ENCODE measurements at regions not wholly inside any gene's neighbourhood (a gene's known extent, or its start where the extent isn't known, plus 50 kb on each side); places are given as distances from the start of the nearest gene placed in this dataset.
"Not testable (repeated sequence)": the region's sequence is repeated elsewhere in the genome, so short reads cannot be mapped to it uniquely, and the experiment has no call there.

GRCh38 chrX:943035-943434 is 269.4 kb downstream of the CRLF2 start:
- no peak for DNase-seq

DNA sequence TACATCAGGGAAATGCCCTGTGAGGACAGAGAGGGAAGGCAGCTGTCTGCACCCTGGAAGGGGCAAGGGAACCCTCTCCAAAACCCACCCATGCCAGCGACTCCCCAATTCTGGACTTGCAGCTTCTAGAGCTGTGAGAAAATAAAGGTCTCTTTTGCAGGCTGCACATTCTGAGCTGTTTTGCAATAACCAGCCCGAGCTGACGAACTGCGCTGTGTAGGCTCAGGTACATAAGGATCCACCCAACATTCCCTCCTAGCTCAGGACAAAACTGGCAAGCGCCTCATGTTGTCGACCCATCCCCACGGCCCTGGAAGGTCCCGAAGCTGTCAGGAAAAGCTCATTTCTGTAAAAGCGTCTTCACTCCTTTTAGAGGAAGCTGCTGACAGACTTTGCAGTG is 271.8 kb downstream of the CRLF2 start:
- DNase-seq, result no peak

GRCh38 chrX:936979-937769 is 275.3 kb downstream of the CRLF2 start:
- DNase-seq, result no peak

GRCh38 chrX:933611-934010 is 278.8 kb downstream of the CRLF2 start:
- DNase-seq, result no peak

DNA sequence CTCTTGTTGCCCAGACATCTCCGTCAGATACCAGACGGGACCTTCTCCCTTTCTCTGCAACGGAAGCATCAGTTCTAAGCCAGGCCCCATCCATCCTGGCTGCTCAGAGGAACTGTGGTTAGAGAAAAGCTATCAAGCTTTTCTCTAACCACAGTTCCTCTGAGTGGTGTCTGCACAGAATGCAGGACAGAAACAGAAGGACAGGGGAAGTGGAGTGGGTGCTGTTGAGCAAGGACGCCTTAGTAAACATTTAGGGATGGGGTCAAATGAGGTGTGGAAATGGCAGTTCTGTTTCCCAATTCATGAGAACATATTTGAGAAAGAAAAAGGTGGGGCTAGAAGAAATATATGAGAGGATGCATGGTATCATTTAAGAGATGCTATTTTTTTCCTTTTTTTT is 283.8 kb downstream of the CRLF2 start:
- no peak for DNase-seq

GRCh38 chrX:926991-927390 is 285.5 kb downstream of the CRLF2 start:
- DNase-seq, result no peak

DNA sequence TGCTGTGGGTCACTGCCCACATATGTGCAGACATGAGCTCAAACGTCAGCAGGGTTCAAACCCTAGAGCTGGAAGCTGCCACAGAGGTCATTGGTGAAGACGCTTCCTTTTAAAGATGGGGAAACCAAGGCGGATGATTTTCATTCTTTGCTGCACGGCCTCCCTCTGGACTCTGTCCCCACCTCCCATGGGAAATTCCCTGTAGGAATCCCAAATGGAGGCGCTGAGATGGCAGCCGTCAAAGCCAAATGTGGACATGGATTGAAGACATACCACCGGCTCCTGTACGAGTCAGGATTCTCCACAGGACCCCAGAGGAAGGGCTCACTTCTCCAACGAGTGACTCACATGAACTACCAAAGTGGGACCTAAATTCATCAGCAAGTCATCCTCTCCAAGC is 286.4 kb downstream of the CRLF2 start:
- DNase-seq, result no peak

GRCh38 chrX:925652-926061 is 286.8 kb downstream of the CRLF2 start:
- DNase-seq, result no peak

- DNase-seq, result no peak
These were observed 287.4 kb downstream of the CRLF2 start for GRCh38 chrX:925094-925493.

GRCh38 chrX:924017-924416 is 288.4 kb downstream of the CRLF2 start:
- no peak for DNase-seq

GRCh38 chrX:920234-920799 is 289.7 kb downstream of the SHOX start:
- DNase-seq, result no peak

DNA sequence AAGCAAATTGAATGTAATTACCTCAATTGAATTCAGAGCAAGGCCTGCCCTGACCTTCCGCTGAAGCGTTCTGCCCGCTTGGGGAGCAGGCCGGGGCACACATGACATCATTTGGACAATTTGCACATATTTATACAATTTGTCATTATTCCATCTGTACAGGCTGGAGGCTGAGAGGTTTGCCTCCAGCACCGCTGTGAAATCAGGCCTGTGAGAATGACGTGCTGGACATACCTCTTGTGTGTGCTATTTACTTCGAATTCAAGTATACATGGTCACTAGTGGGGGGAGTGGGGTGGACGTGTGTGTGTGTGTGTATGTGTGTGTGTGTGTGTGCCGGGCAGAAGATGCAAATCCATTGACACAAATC is 285.6 kb downstream of the SHOX start:
- no peak for DNase-seq

DNA sequence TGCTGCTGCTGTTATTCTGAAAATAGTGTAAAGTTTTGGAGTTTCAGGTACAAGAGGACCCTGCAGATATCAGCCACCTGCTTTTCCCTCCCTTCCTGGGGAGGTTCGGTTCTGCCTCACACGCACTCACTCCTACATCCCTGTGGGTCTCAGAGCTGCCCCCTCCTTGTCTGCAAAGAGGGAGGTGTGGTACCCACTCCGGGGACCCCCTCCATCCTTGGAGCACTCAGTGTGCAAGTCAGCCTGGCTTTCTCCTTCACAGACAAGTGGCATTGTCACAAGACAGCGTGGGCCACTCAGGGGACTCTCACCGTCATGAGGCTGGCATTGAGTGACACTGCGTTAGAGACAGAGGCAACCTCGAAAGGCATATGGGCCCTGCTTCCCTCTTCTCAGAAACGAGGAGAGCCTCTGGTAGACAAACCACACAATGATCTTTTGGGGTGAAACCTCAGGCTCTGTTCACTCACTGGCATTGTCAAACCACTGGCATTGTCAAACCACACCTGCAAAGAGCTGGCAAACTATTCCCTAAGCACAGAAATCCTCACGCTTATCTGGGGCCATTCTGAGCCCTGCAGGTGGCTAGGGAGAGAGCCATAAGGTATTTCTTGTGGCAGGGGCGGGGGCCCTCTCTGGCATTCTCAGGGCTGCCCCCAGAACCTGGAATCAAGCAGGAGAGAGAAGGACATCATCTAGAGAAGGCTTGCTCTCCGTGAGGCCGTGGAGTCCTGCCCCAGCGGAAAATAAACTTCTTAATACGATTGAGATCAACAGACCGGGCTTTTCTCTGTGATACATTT is 285.0 kb downstream of the SHOX start:
- DNase-seq, result no peak

- no peak for DNase-seq
These were observed 283.6 kb downstream of the SHOX start for GRCh38 chrX:914206-914605.

DNA sequence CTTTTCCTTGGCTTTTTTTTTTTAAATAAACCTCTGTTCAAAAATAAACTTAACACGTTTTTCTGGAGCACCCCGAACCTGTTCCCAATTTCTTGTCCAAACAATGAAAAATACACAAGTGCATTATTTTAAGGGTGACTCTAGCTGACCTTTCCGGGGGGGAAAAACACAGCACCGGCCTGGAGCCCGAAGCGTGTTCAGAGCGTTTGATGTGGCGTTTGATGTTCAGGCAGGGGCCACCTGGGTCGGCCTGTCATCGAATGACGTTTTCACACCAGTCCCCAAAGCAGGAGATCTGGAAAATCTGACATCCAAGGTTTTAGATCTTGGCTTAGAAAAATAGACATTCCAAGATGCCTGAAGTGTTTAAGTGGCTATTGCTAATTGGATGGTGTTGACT is 282.1 kb downstream of the SHOX start:
- no peak for DNase-seq

GRCh38 chrX:909068-909467 is 278.5 kb downstream of the SHOX start:
- DNase-seq, result not testable (repeated sequence)

- DNase-seq, result no peak
These were observed 276.0 kb downstream of the SHOX start for GRCh38 chrX:906586-906985.

GRCh38 chrX:905848-906566 is 275.4 kb downstream of the SHOX start:
- DNase-seq, result no peak

- no peak for DNase-seq
These were observed 272.5 kb downstream of the SHOX start for GRCh38 chrX:903116-903515.

DNA sequence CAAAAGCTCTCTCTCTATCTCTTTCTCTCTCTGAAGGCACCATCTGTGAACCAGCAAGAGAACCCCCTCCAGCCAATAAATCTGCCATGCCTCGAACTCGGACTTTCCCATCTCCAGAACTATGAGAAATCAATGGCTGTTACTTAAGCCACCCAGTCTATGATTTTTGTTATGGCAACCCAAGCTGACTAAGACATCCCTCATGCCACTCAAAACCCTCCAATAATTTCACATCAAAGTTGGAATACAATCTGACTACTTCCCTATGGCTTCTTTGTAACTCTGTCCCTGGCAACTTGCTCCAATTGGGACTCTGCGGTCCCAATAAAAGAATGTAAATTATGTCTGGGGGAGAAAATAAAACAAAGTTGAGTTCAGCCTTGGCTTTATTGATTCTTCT is 265.7 kb downstream of the SHOX start:
- DNase-seq, result no peak

DNA sequence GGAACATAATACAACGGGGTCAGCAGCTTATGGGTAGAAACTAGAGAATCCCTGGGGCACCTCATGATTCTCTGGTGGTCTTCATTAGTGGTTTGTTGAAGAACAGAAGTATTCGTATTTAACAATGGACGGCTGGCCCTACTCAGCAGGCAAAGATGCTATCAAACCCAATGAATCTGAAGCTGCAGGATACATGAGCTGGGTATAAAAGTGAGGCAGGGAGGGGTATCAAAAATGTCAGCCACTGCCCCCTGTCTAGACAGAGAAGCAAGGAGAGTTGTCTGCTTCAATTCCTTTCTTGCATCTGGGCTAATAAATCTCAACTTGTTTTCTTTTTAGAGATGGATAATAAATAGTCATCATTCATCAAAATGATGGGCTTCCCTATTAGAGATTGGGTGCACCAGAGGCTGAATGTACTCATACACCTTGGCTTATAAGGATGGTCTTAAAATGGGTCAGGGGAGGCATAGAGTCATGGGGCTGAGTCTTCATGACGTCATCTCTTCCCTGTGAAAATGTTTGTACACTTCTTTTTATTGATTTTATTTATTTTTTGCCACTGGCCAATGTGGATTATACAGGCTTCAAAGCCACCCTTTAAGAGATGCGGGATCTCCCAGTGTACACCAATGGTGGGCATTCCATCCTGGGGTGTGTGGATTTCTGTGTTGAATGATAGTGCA is 259.5 kb downstream of the SHOX start:
- DNase-seq, result no peak

- DNase-seq, result not testable (repeated sequence)
These were observed 257.1 kb downstream of the SHOX start for GRCh38 chrX:887724-888123.

GRCh38 chrX:883588-883987 is 253.0 kb downstream of the SHOX start:
- no peak for DNase-seq

Data from CD4-positive, alpha-beta T cell treated with Interleukin-17A for 1 hour (primary cell).